HG02759 (cell line): ENCODE measurements at regions not wholly inside any gene's neighbourhood (a gene's known extent, or its start where the extent isn't known, plus 50 kb on each side); places are given as distances from the start of the nearest gene placed in this dataset.
"Not testable (repeated sequence)": the region's sequence is repeated elsewhere in the genome, so short reads cannot be mapped to it uniquely, and the experiment has no call there.

ENCODE experiments used
- ATAC-seq: cut with Tn5 transposase; IDR thresholded peaks from one replicate; pipeline ENCODE4 v1.9.1; 2021; ENCODE audit warnings: mild to moderate bottlenecking, moderate library complexity; ENCODE audit not compliant: unreplicated experiment

GRCh38 chr12:60441577-60441976, 845.7 kb downstream of the SLC16A7 start:
- no peak for ATAC-seq

GRCh38 chr12:60451457-60451856, 855.6 kb downstream of the SLC16A7 start:
- no peak for ATAC-seq

GRCh38 chr12:60465060-60465459, 869.2 kb downstream of the SLC16A7 start:
- no peak for ATAC-seq

- no peak for ATAC-seq
Observed at GRCh38 chr12:60468546-60468945, 872.7 kb downstream of the SLC16A7 start.

- no peak for ATAC-seq
Observed at GRCh38 chr12:60475825-60476224, 880.0 kb downstream of the SLC16A7 start.

GRCh38 chr12:60487284-60487683, 891.5 kb downstream of the SLC16A7 start:
- no peak for ATAC-seq

GRCh38 chr12:60489071-60489470, 893.2 kb downstream of the SLC16A7 start:
- no peak for ATAC-seq

- ATAC-seq: no peak
Observed at GRCh38 chr12:60494244-60494643, 898.4 kb downstream of the SLC16A7 start.

GRCh38 chr12:60498656-60499055, 902.8 kb downstream of the SLC16A7 start:
- ATAC-seq: no peak

GRCh38 chr12:60501124-60501729, 905.4 kb downstream of the SLC16A7 start:
- ATAC-seq: no peak

GRCh38 chr12:60522684-60523400, 927.0 kb downstream of the SLC16A7 start:
- no peak for ATAC-seq

GRCh38 chr12:60529261-60529660, 933.4 kb downstream of the SLC16A7 start:
- ATAC-seq: no peak

GRCh38 chr12:60529723-60530122, 933.9 kb downstream of the SLC16A7 start:
- ATAC-seq: no peak

- no peak for ATAC-seq
Observed at GRCh38 chr12:60535363-60535762, 939.5 kb downstream of the SLC16A7 start.

- ATAC-seq: no peak
Observed at GRCh38 chr12:60539592-60539991, 943.8 kb downstream of the SLC16A7 start.

GRCh38 chr12:60568914-60569313, 973.1 kb downstream of the SLC16A7 start:
- no peak for ATAC-seq

- no peak for ATAC-seq
Observed at GRCh38 chr12:60577607-60578006, 981.8 kb downstream of the SLC16A7 start.

- not testable (repeated sequence) for ATAC-seq
Observed at GRCh38 chr12:60587664-60588063, 991.8 kb downstream of the SLC16A7 start.

- no peak for ATAC-seq
Observed at GRCh38 chr12:60594035-60594711, 998.3 kb downstream of the SLC16A7 start.

GRCh38 chr12:60602601-60603000, 1006.8 kb downstream of the SLC16A7 start:
- no peak for ATAC-seq

- not testable (repeated sequence) for ATAC-seq
Observed at GRCh38 chr12:60603475-60603874, 1007.6 kb downstream of the SLC16A7 start.

- no peak for ATAC-seq
Observed at GRCh38 chr12:60616400-60616799, 1020.6 kb downstream of the SLC16A7 start.
